ENCODE measurements at regions not wholly inside any gene's neighbourhood (a gene's known extent, or its start where the extent isn't known, plus 50 kb on each side); places are given as distances from the start of the nearest gene placed in this dataset.

GRCh38 chr4:14008494-14008893, 381.0 kb upstream of the BOD1L1 start:
- Histone ChIP-seq H3K4me1 (no peaks in the 10 kb centered on the region), H3F3A (ENCODE audit: low read depth) (no peaks in the 10 kb centered on the region), H4K20me1 (ENCODE audit: low read depth) (no peaks in the 10 kb centered on the region), H3K4me2 (no peak overlapping the region), H3K36me3 (no peaks in the 10 kb centered on the region), H2AFZ (replicated peaks) (no peak overlapping the region), H3K4me3 (no peak overlapping the region), H3K79me2 (ENCODE audit: low read depth) (no peaks in the 10 kb centered on the region), H3K9me3 (ENCODE audit: low read depth) (no peaks in the 10 kb centered on the region), H3K27ac (no peak overlapping the region), H3K9ac (no peak overlapping the region), H3K27me3 (no peaks in the 10 kb centered on the region)
- Mint-ChIP-seq H3K9me3 (peaks cover 3% of the 10 kb centered on the region), H3K27me3 (ENCODE audit: insufficient read depth, low read depth) (no peaks in the 10 kb centered on the region), H3K27ac (no peak overlapping the region), H3K4me1 (no peaks in the 10 kb centered on the region), H3K4me3 (no peak overlapping the region), H3K36me3 (no peaks in the 10 kb centered on the region)
- no peak for DNase-seq (ENCODE audit: low spot score)
- TF ChIP-seq CTCF (IDR thresholded peaks at IDR 0.05) = no peak

GRCh38 chr4:14018191-14018853, 390.8 kb upstream of the BOD1L1 start:
- no peak overlapping the region for H3K4me3 ChIP-seq
- H3K4me1 ChIP-seq = no peaks in the 10 kb centered on the region
- Mint-ChIP-seq H3K4me1 (peaks cover 7% of the 10 kb centered on the region), H3K36me3 (no peaks in the 10 kb centered on the region), H3K9me3 (peaks cover 13% of the 10 kb centered on the region), H3K27ac (no peak overlapping the region), H3K4me3 (no peak overlapping the region), H3K27me3 (ENCODE audit: insufficient read depth, low read depth) (peaks cover 10% of the 10 kb centered on the region)
- no peaks in the 10 kb centered on the region for H3K79me2 ChIP-seq (ENCODE audit: low read depth)
- H3K9ac ChIP-seq = no peak overlapping the region
- H3K27me3 ChIP-seq = no peaks in the 10 kb centered on the region
- no peaks in the 10 kb centered on the region for H4K20me1 ChIP-seq (ENCODE audit: low read depth)
- H3K27ac ChIP-seq = no peak overlapping the region
- H3K9me3 ChIP-seq (ENCODE audit: low read depth) = no peaks in the 10 kb centered on the region
- no peak for DNase-seq (ENCODE audit: low spot score)
- no peaks in the 10 kb centered on the region for H3F3A ChIP-seq (ENCODE audit: low read depth)
- TF ChIP-seq CTCF (IDR thresholded peaks at IDR 0.05) (no peak), EZH2phosphoT487 (IDR thresholded peaks at IDR 0.05) (no peak), EZH2 (IDR thresholded peaks at IDR 0.05) (no peak)
- H3K36me3 ChIP-seq = no peaks in the 10 kb centered on the region
- H3K4me2 ChIP-seq = no peak overlapping the region
- no peak overlapping the region for H2AFZ ChIP-seq (replicated peaks)

- no peaks in the 10 kb centered on the region for H3K36me3 ChIP-seq
- no peak overlapping the region for H3K27ac ChIP-seq
- no peaks in the 10 kb centered on the region for H3K9me3 ChIP-seq (ENCODE audit: low read depth)
- no peaks in the 10 kb centered on the region for H3K79me2 ChIP-seq (ENCODE audit: low read depth)
- Mint-ChIP-seq H3K4me1 (peaks cover 25% of the 10 kb centered on the region), H3K27ac (no peak overlapping the region), H3K27me3 (ENCODE audit: insufficient read depth, low read depth) (peaks cover 8% of the 10 kb centered on the region), H3K9me3 (no peaks in the 10 kb centered on the region), H3K36me3 (no peaks in the 10 kb centered on the region), H3K4me3 (no peak overlapping the region)
- no peak overlapping the region for H3K9ac ChIP-seq
- H3K27me3 ChIP-seq = no peaks in the 10 kb centered on the region
- no peak for DNase-seq (ENCODE audit: low spot score)
- H2AFZ ChIP-seq (replicated peaks) = no peak overlapping the region
- no peak overlapping the region for H3K4me3 ChIP-seq
- H4K20me1 ChIP-seq (ENCODE audit: low read depth) = no peaks in the 10 kb centered on the region
- peaks cover 6% of the 10 kb centered on the region for H3K4me1 ChIP-seq
- TF ChIP-seq EZH2 (IDR thresholded peaks at IDR 0.05) (no peak), EZH2phosphoT487 (IDR thresholded peaks at IDR 0.05) (no peak), CTCF (IDR thresholded peaks at IDR 0.05) (no peak)
- H3K4me2 ChIP-seq = no peak overlapping the region
- H3F3A ChIP-seq (ENCODE audit: low read depth) = no peaks in the 10 kb centered on the region
Observed at GRCh38 chr4:14022456-14022855, 394.9 kb upstream of the BOD1L1 start.
